Bronchial epithelial cell (primary cell): ENCODE measurements at regions not wholly inside any gene's neighbourhood (a gene's known extent, or its start where the extent isn't known, plus 50 kb on each side); places are given as distances from the start of the nearest gene placed in this dataset.

Experiments used
- DNase-seq: peaks from one replicate; pipeline ENCODE4 v3.0.0-alpha.2; 2010; ENCODE audit warnings: low read depth
- FAIRE-seq: peaks from 2 replicates; lab custom pipeline; 2011; peaks lifted over from hg19 to GRCh38; lab: Jason Lieb, UNC
- H3K27me3 ChIP-seq: 2 replicates; pipeline ENCODE4 v1.5.1; 2011; ENCODE audit warnings: low read length; ENCODE audit not compliant: control insufficient read depth, insufficient read depth
- H3K36me3 ChIP-seq: 2 replicates; pipeline ENCODE4 v1.5.1; 2011; ENCODE audit warnings: low read length; ENCODE audit not compliant: control insufficient read depth, insufficient read depth
- H3K4me3 ChIP-seq: 2 replicates; pipeline ENCODE4 v1.5.1; 2011; ENCODE audit warnings: mild to moderate bottlenecking, low read depth, low read length, control low read depth
- CTCF ChIP-seq: IDR thresholded peaks from 2 replicates; pipeline ENCODE4 v1.5.1; 2011; ENCODE audit warnings: mild to moderate bottlenecking, moderate library complexity, low read length, control low read depth, inconsistent platforms; ENCODE audit not compliant: insufficient read depth, severe bottlenecking

GRCh38 chr11:28760676-28761390 lies 652.6 kb downstream of the METTL15 start:
- DNase-seq = peak; percentile 86

GRCh38 chr11:28759311-28759710 lies 651.1 kb downstream of the METTL15 start:
- DNase-seq (peak; percentile 85), FAIRE-seq (no peak)
- H3K4me3 ChIP-seq = no peak overlapping the region
- H3K27me3 ChIP-seq = no peaks in the 10 kb centered on the region
- no peaks in the 10 kb centered on the region for H3K36me3 ChIP-seq
- TF ChIP-seq CTCF = no peak

More at GRCh38 chr11:28760676-28761390, 652.6 kb downstream of the METTL15 start:
- Histone ChIP-seq H3K36me3 (no peaks in the 10 kb centered on the region), H3K4me3 (no peak overlapping the region), H3K27me3 (no peaks in the 10 kb centered on the region)
- no peak for FAIRE-seq
- TF ChIP-seq CTCF = no peak

- Histone ChIP-seq H3K4me3 (no peak overlapping the region), H3K27me3 (no peaks in the 10 kb centered on the region), H3K36me3 (no peaks in the 10 kb centered on the region)
- no peak for FAIRE-seq
- DNase-seq = peak; percentile 70
- no peak for TF ChIP-seq CTCF
Measured at GRCh38 chr11:28757725-28758515, 649.7 kb downstream of the METTL15 start.

- Histone ChIP-seq H3K27me3 (no peaks in the 10 kb centered on the region), H3K36me3 (no peaks in the 10 kb centered on the region), H3K4me3 (no peak overlapping the region)
- TF ChIP-seq CTCF = no peak
- FAIRE-seq = no peak
- DNase-seq = peak; percentile 70
Measured at GRCh38 chr11:28756977-28757376, 648.8 kb downstream of the METTL15 start.

- FAIRE-seq = no peak
- no peak overlapping the region for H3K4me3 ChIP-seq
- no peak for TF ChIP-seq CTCF
- H3K36me3 ChIP-seq = no peaks in the 10 kb centered on the region
- no peaks in the 10 kb centered on the region for H3K27me3 ChIP-seq
- DNase-seq = peak; percentile 50
Measured at GRCh38 chr11:28743061-28743550, 634.9 kb downstream of the METTL15 start.
